ENCODE measurements at regions not wholly inside any gene's neighbourhood (a gene's known extent, or its start where the extent isn't known, plus 50 kb on each side); places are given as distances from the start of the nearest gene placed in this dataset.

- H3K9ac ChIP-seq, result no peak overlapping the region
- POLR2A ChIA-PET, result no interaction called here
- no peak for DNase-seq
- TF ChIP-seq FOSL2 (IDR thresholded peaks at IDR 0.05; ENCODE audit: borderline replicate concordance, low read depth), result no peak
- TF ChIP-seq TCF12 (IDR thresholded peaks at IDR 0.05), result no peak
- TF ChIP-seq ELF1 (IDR thresholded peaks at IDR 0.05), result no peak
- TF ChIP-seq YY1 (IDR thresholded peaks at IDR 0.05; ENCODE audit: low read depth), result no peak
- no peak for TF ChIP-seq RCOR1 (IDR thresholded peaks at IDR 0.05; ENCODE audit: low read length)
- no peak for TF ChIP-seq REST (IDR thresholded peaks at IDR 0.05; ENCODE audit: low read depth, low read length)
- H3K79me2 ChIP-seq (ENCODE audit: insufficient read depth), result no peaks in the 10 kb centered on the region
- no peaks in the 10 kb centered on the region for H3K9me2 ChIP-seq
- H4K20me1 ChIP-seq (ENCODE audit: insufficient read depth), result no peaks in the 10 kb centered on the region
- no peaks in the 10 kb centered on the region for H3F3A ChIP-seq (replicated peaks; ENCODE audit: insufficient read depth)
- no peak overlapping the region for H3K4me2 ChIP-seq
- H3K27me3 ChIP-seq (ENCODE audit: insufficient read depth), result no peaks in the 10 kb centered on the region; the same call in 1 of the 2 replicates
- no peak overlapping the region for H3K4me3 ChIP-seq (ENCODE audit: low read depth in 2 of 2, low read length in 1 of 2)
- H3K36me3 ChIP-seq (replicated peaks in 1 of 2; ENCODE audit: control insufficient read depth in 1 of 2, insufficient read depth in 2 of 2, low read length in 1 of 2), result no peaks in the 10 kb centered on the region
- H3K4me1 ChIP-seq (ENCODE audit: control insufficient read depth in 1 of 2, insufficient read depth in 2 of 2, low read depth in 1 of 2, low read length in 1 of 2), result peaks cover 17 to 20% of the 10 kb centered on the region in 2 experiments; a peak in 2 of 4 replicates
- H3K9me3 ChIP-seq, result no peaks in the 10 kb centered on the region
- H2AFZ ChIP-seq (ENCODE audit: low read depth), result no peak overlapping the region
- CTCF ChIA-PET, result interaction anchor here (1.0 to 2.0 kb wide), 2 partner anchors 171 to 510 kb away, joined by 4 to 5 read pairs; no protein-coding TSS in a partner anchor
- no peak overlapping the region for H3K27ac ChIP-seq (ENCODE audit: low read depth in 2 of 2, low read length in 1 of 2)
- WGBS (ENCODE audit: low lambda C conversion rate), result 54% methylated on average over 4 of the region's 4 CpGs
Measured at GRCh38 chr13:30017880-30018279, 167.5 kb upstream of the UBL3 start.

- ChIA-PET CTCF (interaction anchor here (0.6 to 1.2 kb wide), 3 partner anchors 10 to 245 kb away, joined by 3 to 4 read pairs (median 3); no protein-coding TSS in a partner anchor), POLR2A (no interaction called here)
- Histone ChIP-seq H3K9ac (no peak overlapping the region), H2AFZ (ENCODE audit: low read depth) (no peak overlapping the region), H3K4me3 (ENCODE audit: low read depth in 2 of 2, low read length in 1 of 2) (no peak overlapping the region), H3K4me2 (no peak overlapping the region), H3K79me2 (ENCODE audit: insufficient read depth) (no peaks in the 10 kb centered on the region), H3K27ac (ENCODE audit: low read depth in 2 of 2, low read length in 1 of 2) (no peak overlapping the region), H3K36me3 (replicated peaks in 1 of 2; ENCODE audit: control insufficient read depth in 1 of 2, insufficient read depth in 2 of 2, low read length in 1 of 2) (no peaks in the 10 kb centered on the region), H3K9me3 (no peaks in the 10 kb centered on the region), H4K20me1 (ENCODE audit: insufficient read depth) (no peaks in the 10 kb centered on the region), H3K4me1 (ENCODE audit: control insufficient read depth in 1 of 2, insufficient read depth in 2 of 2, low read depth in 1 of 2, low read length in 1 of 2) (peaks cover 17% of the 10 kb centered on the region in 2 experiments; a peak in 2 of 4 replicates), H3K9me2 (no peaks in the 10 kb centered on the region), H3K27me3 (ENCODE audit: insufficient read depth) (no peaks in the 10 kb centered on the region; the same call in 1 of the 2 replicates), H3F3A (replicated peaks; ENCODE audit: insufficient read depth) (no peaks in the 10 kb centered on the region)
- DNase-seq, result no peak
- no peak for TF ChIP-seq TAF1 (IDR thresholded peaks at IDR 0.05; ENCODE audit: borderline replicate concordance, low read depth, low read length)
- no peak for TF ChIP-seq GATA2 (CRISPR knock-in tag; IDR thresholded peaks at IDR 0.05)
- no peak for TF ChIP-seq TEAD4 (IDR thresholded peaks at IDR 0.05; ENCODE audit: borderline replicate concordance, insufficient read depth)
- TF ChIP-seq EP300 (IDR thresholded peaks at IDR 0.05; ENCODE audit: borderline replicate concordance in 1 of 2, low read depth in 1 of 2, low read length in 1 of 2), result no peak
- no peak for TF ChIP-seq ELF1 (IDR thresholded peaks at IDR 0.05)
- no peak for TF ChIP-seq NFIC (IDR thresholded peaks at IDR 0.05; ENCODE audit: borderline replicate concordance)
- no peak for TF ChIP-seq RXRA (IDR thresholded peaks at IDR 0.05; ENCODE audit: borderline replicate concordance, low read depth)
- TF ChIP-seq FOXJ3 (CRISPR knock-in tag; IDR thresholded peaks at IDR 0.05), result no peak
- TF ChIP-seq IRF3 (IDR thresholded peaks at IDR 0.05; ENCODE audit: low read depth, low read length), result no peak
- no peak for TF ChIP-seq USF1 (IDR thresholded peaks at IDR 0.05; ENCODE audit: borderline replicate concordance, low read depth)
- TF ChIP-seq USF2 (IDR thresholded peaks at IDR 0.05; ENCODE audit: borderline replicate concordance, low read depth, low read length), result no peak
- WGBS (ENCODE audit: low lambda C conversion rate), result 44% methylated on average over 5 of the region's 5 CpGs
Measured at GRCh38 chr13:30016398-30016797, 166.0 kb upstream of the UBL3 start.

Data from SK-N-SH (cell line).